Femur (tissue), 1 donor: ENCODE measurements at regions not wholly inside any gene's neighbourhood (a gene's known extent, or its start where the extent isn't known, plus 50 kb on each side); places are given as distances from the start of the nearest gene placed in this dataset.
"Not testable (repeated sequence)": the region's sequence is repeated elsewhere in the genome, so short reads cannot be mapped to it uniquely, and the experiment has no call there.

ENCODE experiments used
- DNase-seq: peaks from one replicate; pipeline ENCODE4 v3.0.0-alpha.2; 2017

DNA sequence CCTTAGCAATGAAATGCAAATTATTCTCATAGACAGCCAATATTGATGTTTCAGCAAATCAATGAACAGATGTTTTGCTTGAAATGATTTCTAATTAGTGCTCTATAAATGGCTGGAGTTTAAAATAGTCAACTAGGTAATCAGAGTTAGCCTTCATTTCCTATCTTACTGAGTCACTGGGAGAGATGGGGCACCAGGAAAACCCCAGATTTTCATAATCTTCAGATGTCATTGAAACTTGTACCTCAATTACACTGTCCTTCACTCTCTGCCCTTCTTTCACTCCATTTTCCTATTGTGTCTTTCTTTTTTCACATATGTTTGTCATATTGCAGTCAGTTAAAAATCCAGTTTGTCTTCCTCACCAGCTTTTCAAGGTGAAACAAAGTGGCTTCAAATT is 92.7 kb downstream of the C12orf75 start:
- DNase-seq = no peak

DNA sequence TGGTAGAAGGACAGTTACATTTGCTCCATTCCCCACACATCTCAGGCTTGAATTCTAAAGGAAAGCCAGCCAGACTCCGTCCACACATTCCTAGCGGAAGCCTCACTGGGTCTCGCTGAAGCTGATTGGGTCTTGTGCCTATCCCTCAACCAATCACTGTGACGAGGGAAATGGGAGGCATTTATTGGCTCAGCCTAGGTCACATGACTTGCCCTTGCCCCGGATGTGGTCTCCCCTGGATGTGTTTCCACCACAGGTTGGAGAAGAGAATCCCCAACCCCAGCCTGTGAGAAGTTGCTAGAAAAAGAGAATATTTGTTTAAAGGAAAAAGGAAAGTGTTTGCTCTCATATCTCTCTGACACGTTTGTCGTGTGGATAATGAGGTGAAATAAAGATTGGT is 93.4 kb downstream of the C12orf75 start:
- no peak for DNase-seq

DNA sequence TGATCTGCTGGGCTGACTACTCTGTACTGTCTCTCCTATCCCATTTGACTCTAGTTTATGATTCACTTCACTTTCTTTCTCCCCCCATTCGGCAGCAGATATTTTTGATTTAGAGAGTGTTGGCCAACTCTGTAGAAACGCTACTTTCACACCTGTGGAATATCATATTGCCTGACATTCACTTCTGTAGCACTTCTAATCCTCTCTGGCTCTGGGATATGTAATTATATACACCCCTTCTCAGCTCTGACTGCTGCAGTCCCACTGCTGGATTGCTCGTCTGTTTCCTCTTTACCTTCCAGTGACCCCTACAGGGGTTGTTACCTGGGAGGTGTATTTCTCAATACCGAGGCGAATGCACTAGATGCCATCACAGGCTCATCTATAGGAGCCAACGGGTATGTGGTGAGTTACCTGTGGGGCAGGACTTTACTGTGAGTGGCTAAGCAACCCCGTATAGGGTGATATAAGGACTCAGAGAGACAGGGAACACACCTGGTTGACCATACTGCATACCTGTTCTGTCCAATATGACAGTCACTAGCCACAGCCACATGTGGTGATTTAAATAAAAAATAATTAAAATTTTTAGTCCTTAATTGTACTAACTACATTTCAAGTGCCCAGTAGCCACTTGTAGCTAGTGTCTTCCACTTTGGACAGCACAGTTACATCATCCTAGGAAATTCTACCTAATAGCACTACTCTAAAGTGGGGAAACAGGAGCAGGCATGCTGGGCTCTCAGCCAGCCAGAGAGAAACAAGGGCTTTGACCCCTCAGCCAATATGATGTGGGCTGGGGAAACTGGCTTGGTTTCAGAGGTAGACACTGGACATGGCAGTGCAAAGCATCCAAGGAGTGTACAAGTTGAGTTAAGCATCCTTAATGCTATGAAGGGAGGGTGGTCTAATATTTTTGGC is 95.0 kb downstream of the C12orf75 start:
- DNase-seq = no peak

DNA sequence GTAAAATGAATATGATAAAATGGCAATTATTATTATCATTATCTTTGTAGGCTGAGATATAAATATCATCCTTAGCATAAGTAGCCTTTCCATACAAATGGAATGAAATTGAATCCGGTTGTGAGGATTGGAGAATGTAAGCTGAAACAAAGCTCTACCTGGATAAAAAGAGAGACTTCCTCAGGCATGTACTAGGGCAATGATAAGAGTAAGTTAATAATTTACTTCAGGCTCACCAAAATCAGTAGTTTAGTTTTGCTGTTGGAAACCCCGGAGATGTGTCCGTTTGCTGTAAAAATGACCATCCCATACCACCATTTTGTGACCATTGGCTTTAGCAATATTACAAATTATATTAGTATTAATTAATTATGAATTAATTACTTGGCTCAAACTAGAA is 96.3 kb downstream of the C12orf75 start:
- DNase-seq = no peak

DNA sequence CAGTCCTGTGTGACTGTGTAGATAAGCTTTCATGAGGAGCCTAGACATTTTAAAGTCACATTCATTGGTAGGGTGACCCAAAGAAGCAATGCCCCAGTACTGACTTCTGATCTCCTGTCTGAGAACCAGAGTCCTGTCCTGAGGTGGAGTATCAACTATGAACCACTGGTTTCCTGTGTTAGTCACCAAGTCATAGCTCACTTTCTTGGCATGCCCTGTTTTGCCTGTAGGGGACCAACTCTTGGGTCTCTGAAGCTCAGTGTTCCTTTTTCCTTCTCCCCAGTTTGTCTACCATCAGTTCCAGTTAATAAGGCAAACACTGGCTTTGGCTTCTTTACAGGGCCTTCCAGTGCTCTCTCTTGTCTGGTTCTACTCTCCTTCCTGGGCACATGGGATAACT is 97.4 kb downstream of the C12orf75 start:
- DNase-seq = no peak

DNA sequence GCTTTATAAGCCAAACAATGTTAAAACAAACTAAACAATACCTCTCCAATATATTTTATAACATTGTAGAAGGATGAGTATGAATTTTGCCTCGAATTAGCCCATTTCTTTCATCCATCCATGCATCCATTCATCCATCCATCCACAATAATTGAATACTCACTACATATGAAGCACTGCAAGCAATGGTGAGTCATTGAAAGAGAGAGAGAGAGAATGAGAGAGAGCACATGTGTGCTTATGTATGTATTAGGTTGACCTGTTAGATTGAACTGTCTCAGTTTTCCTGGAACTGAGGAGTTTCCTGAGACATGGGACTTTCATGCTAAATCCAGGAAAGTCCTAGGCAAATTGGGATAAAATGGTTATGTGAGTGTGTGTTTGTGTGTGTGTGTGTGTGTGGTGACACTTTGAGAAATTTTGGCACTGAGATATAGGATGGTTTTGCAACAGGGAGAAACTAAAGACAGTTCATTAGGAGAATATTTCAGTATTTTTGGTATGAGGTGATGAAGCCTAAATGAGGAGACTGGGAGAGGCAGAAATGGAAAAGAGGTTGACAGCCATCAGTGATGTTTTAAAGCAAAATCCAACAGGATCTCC is 98.4 kb downstream of the C12orf75 start:
- no peak for DNase-seq

DNA sequence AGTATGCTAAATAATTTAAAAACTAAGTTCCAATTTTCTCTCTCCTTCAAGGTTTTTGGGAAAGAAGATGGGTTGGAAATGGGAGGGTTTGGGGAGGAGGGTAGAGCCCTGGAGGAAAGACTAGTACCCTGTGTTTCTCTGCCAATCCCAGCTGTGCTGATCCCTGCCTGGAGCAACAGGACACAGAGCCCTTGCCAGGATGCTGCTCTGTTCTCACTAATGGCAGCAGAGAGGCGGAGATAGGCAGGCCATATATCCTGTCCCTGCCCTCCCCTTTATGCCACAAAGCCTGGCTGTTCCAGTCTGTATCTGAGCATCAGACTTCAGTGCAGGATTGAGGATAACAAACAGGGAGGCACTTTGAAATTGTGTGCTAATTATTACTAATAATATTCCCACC is 99.0 kb downstream of the C12orf75 start:
- DNase-seq = no peak

DNA sequence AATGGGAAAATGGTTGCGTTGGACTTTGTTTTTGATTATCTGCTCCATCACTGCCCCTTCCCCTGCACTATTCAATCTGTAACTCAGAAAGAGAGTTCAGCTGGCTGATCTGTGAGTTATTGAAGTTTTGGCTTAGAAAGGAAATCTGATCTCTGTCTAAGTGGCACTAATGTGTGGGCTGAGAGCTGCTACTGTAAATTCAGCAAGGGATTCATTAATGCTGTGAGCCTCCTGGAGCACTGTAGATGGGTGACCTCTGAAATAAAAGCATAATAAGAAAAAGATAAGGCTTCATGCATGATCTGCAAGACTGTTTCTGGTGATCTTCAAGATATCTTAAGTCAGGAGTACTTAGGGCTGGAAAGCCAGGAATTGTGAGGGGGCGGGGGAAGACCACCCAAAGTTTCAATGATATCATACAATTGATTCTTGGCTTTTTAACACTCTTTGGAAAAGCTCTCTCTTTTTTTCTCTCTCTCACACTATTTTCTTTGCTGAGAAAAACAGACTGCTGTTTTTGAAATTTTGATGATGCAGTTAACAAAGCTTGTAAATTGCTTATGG is 101.1 kb downstream of the C12orf75 start:
- DNase-seq = no peak

DNA sequence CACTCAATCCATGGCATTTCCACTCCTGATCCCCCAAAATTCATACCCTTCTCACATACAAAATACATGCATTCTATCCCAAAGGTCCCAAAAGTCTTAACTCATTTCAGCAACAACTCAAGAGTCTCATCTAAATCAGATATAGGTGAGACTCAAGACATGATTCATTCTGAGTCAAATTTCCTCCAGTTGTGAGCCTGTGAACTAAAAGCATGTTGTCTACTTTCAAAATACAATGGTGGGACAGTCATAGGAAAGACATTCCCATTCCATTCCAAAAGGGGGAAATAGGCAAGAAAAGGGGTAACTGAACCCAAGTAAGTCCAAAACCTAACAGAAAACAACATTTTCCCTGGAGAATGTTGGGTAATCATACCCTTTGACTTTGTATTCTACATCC is 103.3 kb downstream of the C12orf75 start:
- no peak for DNase-seq

DNA sequence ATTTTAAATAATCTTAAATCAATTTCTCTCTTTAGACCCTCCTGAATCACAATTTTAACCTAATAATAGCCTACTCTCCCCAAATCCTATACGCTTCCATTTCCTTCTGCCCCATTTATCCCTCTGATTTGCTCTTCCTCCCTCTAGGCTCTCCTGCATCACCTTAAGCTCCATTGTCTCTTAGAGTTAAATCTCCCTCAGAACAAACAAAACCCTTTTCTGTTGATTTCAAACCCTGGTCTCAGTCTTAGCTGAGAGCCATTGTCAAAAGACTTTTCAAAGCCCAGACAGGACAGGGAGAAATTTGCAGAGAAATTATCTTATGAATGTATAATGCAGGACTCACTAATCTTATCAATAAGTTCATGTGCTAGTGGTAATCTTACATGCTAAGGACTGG is 106.1 kb downstream of the C12orf75 start:
- DNase-seq = no peak

DNA sequence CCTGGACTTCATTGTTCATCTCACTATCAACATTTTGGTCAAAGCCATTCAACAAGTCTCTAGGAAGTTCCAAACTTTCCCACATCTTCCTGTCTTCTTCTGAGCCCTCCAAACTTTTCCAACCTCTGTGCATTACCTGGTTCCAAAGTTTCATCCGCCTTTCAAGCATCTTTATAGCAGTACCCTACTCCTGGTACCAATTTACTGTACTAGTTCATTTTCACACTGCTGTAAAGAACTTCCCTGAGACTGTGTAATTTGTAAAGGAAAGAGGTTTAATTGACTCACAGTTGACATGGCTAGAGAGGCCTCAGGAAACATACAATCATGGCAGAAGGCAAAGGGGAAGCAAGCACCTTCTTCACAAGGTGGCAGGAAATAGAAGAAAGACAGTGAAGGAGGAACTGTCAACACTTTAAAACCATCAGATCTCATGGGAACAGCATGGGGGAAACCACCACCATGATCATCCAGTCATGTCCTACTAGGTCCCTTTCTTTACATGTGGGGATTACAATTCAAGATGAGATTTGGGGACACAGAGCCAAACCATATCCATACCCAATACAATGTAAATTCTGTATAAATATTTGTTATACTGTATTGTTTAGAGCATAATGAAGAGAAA is 109.7 kb downstream of the C12orf75 start:
- DNase-seq = no peak

DNA sequence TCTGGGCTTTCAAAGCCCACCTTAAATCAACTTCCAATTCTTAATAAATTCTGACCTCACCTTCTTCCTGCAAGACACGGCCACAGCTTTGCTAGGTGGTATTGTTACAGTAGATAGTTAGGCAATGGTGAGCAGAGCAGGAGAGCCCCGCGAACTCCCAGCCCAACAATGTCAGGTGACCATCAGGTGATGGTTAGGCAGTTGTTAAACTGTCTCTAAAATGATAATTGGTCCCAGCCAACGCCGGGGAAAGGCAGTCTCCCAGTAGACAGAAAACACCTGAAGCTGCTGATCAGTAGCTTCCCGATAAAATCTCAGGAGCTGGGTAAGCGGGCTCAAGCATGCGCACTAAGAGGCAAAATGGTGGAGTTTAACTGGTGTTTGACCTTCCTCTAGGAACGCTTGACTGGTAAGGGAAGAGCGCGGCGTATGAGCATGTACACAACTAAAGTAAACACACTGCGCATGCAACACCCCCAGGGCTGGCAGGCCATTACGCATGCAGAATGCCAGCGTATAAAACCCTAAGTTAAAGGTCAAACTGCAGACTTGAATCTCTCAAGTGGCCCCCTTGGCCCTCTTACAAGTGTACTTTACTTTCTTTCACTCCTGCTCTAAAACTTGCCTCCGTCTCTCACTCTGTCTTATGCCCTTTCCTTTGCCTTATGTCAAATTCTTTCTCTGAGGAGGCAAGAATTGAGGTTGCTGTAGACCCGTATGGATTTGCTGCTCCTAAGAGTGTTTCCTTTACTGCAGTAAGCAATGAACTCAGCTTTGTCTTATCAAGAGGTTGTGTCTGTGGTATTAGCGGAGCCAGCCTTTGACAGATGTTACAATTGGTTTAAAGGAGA is 113.5 kb downstream of the C12orf75 start:
- DNase-seq = no peak

DNA sequence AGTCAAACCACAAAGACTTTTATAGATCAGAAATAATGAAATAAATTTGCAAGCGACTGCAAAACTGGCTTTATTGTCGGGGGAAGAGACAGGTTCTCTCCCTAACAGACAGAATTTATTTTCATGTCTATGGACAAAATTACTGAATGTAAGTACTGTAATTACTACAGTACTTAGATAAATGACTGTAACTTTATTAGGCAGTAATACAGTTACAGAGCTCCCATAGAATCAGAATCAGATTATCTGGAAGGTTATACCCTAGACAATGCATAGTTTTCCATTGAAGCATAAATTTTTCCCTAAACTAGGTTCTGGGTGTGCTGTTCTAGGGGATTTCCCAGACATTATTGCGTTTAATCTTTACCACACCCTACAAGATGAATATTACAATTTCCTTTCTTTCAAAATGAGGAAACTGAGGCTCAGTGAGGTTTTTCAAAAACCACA is 114.2 kb downstream of the C12orf75 start:
- DNase-seq = no peak

DNA sequence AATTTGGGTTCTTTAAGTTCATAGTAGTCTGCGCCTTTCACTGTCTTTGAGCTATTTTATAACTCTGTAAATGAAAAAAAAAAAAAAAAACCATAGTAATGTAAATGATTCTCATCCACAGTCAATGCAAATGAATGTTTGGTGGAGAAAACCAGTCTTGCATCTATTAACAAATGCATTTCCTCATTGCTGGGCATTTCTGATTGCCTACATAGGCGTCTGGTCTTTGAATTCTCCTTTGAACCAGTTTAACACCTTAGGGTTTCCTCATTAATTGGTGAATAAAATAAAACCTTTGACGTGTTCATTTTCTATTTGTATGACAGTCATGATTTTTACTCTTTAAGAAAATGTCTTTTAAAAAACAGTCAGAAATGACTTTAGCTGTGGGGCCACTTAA is 114.8 kb downstream of the C12orf75 start:
- no peak for DNase-seq

DNA sequence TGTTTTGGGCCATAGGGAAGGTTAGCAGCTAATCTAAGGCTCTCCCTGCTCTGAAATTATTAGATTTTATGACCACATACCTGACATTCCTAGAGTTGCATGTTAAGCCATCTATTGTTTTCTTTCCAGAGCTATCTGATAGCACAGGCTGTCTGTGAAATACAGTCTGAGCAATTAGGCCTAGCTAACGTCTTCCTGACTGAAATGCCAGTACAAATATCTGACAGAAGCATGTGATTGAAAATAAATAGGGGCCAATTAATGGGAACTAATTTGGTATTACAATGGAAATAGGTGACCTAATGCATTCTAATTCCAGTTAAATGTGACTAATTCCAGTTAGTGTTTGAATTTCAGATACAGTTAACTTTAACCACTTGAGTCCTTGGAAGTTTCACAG is 115.2 kb downstream of the C12orf75 start:
- DNase-seq = no peak

DNA sequence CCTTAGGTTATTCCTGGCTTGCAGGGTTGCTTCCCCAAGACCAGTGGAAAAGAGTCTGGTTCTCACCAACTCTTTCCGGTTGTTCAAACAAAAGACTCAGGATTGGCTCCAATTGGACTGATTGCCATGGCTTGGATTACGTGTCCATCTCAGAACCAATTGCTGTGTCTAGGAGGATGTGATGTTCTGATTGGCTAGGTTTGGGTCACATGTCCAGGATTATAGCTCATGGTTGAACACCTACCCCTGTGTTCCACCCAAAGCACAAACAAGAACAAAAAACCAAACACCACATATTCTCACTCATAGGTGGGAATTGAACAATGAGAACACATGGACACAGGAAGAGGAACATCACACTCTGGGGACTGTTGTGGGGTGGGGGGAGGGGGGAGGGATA is 116.0 kb downstream of the C12orf75 start:
- not testable (repeated sequence) for DNase-seq

DNA sequence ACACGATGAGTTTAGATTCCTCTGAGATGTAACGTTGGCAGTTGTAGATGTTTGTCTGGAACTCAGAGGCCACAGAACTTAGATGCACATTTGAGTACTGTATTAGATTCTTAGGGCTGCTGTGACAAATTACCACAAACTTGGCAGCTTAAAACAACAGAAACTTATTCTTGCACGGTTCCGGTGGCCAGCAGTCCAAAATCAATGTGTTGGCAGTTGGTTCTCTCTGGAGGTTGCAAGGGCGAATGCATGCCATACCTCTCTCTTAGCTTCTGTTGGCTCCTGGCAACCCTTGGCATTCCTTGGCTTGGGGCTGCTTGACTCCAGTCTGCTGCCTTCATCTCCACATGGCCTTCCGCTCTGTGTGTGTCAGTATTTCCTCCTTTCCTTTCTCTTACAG is 118.9 kb downstream of the C12orf75 start:
- no peak for DNase-seq

DNA sequence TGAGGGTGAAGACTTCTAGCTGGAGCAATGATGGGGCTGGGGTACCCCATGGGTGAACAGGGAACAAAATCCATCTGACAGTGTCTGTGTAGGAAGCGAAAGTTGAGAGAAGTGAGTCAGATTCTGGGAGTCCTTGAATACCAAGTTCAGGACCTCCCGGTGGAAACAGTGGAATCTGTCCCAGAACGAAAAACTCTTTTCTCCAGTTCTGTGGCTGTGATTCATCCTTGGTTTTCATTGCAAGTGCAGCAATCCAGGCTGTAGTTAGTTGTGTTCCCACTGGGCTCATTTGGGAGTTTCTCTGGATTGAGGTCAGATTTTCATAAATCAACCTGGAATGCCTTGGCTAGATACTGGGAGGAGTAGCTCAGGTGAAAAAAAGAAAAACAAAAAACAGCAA is 120.7 kb downstream of the C12orf75 start:
- DNase-seq = no peak

DNA sequence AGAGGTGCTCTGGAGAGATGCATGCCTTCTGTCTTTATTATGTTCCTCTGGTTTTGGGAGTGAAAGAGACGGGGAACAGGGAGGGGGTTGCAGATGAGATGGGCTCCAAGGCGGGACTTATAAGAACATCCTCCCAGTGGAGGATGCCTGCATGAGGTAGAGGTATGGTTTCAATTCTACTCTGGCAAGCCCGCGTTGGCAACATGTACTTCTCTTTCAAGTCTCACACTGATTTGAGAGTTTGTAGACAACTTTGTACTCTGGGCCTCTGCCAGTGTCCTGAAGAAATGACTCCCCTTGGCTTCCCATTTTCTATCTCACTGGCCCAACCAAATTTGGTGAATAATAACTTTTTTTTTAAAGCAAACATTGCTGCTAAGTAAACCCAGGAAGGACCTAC is 121.3 kb downstream of the C12orf75 start:
- no peak for DNase-seq

DNA sequence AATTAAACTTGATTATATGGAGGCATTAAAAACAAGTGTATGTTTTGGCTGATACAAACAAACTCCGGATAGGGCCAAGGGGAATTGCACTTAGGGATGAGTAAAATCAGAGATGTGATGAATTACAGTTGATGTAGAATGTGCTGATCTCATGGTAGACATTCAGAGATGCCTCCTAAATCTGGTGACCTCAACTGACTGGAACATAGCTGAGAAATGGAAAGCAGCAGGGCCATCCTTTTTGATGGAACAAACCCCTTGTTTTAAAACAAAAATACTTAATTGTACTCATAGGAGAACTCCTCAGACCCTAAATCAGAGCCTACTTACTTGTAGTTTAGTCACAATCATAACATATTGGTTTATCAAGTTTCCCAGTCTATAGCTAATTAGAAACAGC is 122.8 kb downstream of the C12orf75 start:
- no peak for DNase-seq

DNA sequence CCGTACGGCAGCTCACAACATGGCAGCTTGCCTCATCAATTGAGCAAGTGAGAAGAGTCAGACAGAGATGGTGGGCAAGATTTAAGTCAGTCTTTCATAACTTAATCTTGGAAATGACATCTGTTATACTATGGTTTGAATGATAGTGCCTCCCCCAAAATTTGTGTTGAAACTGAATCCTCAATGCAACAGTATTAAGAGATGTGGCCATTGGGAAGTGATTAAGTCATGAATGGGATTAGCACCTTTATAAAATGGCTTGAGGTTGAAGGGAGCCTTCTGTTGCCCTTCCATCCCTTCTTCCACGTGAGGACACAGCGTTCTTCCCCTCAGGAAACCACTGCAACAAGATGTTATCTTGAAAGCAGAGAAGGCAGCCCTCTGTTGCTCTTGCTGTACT is 124.2 kb downstream of the C12orf75 start:
- no peak for DNase-seq

DNA sequence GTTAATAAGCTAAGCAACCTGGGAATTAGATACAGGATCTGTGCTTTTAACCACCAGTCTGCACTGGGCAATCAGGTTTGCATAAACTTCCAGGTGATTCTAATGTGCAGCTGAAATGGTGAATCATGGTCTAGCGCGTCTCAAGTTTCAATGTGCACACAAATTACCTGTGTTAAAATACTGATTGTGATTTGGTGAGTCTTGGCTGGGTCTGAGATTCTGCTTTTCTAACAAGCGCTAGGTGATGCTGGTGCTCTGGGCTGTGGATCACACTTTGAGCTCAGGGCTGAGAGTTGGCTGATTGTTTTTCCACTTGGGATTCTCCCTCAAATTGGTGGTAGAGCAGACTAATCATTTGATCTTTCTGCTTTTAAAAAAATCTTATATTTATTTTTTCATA is 124.8 kb downstream of the C12orf75 start:
- DNase-seq = no peak

DNA sequence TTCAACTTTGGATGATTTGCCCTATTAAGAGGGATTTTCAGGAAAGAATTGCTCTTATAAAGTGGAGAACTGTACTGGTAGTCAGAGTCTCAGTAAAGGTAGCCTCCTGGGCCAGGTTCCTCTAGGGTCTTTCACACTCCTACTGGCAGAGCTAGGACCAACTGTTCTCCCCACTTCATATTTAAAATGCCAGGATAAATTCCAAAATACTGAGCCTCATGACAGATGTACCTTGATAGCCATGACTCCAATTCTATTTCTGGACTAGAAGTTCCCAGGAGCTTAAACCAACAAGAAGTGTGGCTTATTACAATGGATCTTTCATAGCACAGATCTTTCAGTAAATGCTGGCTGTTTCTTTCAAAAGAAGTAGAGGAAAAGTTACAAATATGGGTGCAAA is 126.5 kb downstream of the C12orf75 start:
- DNase-seq = no peak
